ENCODE measurements at regions not wholly inside any gene's neighbourhood (a gene's known extent, or its start where the extent isn't known, plus 50 kb on each side); places are given as distances from the start of the nearest gene placed in this dataset.

- no peak for ATAC-seq (ENCODE audit: insufficient read depth, low read depth)
- H3K36me3 ChIP-seq (ENCODE audit: insufficient read depth, low read length): no peaks in the 10 kb centered on the region
Observed at GRCh38 chr5:58011301-58011700, 448.6 kb downstream of the PLK2 start.

DNA sequence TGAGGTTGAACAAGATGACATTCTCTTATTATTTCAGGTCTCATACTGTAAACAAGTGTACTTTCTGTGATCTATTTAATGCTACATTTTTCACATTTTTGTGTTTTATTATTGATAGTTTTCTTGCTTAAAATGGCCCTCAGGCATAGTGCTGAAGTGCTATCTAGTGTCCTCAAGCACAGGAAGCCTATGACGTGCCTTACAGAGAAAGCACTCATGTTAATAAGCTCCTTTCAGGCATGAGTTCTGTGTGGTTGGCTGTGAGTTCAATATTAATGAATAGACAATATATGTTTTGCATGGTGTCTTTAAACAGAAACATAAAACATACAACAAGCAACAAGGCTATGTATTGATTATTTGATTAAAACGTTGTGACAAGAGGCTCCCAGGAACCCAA is 450.1 kb downstream of the PLK2 start:
- no peak overlapping the region for H2AFZ ChIP-seq (ENCODE audit: low read depth, low read length)
- H3K27me3 ChIP-seq (ENCODE audit: insufficient read depth, low read length, poor library complexity): no peaks in the 10 kb centered on the region
- no peaks in the 10 kb centered on the region for H4K20me1 ChIP-seq (ENCODE audit: insufficient read depth, low read length)
- TF ChIP-seq CTCF (IDR thresholded peaks at IDR 0.05; ENCODE audit: borderline replicate concordance, extremely low read depth, low read length, poor library complexity, severe bottlenecking): no peak
- no peak for TF ChIP-seq EZH2 (IDR thresholded peaks at IDR 0.05; ENCODE audit: borderline replicate concordance, low read depth, low read length, severe bottlenecking)
- no peak overlapping the region for H3K4me3 ChIP-seq (ENCODE audit: low read depth in 1 of 2, low read length in 2 of 2)
- no peak overlapping the region for H3K27ac ChIP-seq (ENCODE audit: low read length)
- no peak overlapping the region for H3K9ac ChIP-seq (ENCODE audit: low read depth, low read length)
- no peaks in the 10 kb centered on the region for H3K36me3 ChIP-seq (ENCODE audit: insufficient read depth, low read length)
- no peaks in the 10 kb centered on the region for H3K4me1 ChIP-seq (ENCODE audit: insufficient read depth, low read length)
- DNase-seq: no peak
- H3K9me3 ChIP-seq (ENCODE audit: insufficient read depth, low read length, severe bottlenecking): no peaks in the 10 kb centered on the region
- H3K4me2 ChIP-seq (ENCODE audit: insufficient read depth, low read length): no peak overlapping the region
- no peak for ATAC-seq (ENCODE audit: insufficient read depth, low read depth)
- no peaks in the 10 kb centered on the region for H3K79me2 ChIP-seq (ENCODE audit: insufficient read depth, low read length)

More at GRCh38 chr5:58011301-58011700, 448.6 kb downstream of the PLK2 start:
- H3K79me2 ChIP-seq (ENCODE audit: insufficient read depth, low read length): no peaks in the 10 kb centered on the region
- H3K4me1 ChIP-seq (ENCODE audit: insufficient read depth, low read length): no peaks in the 10 kb centered on the region
- TF ChIP-seq CTCF (IDR thresholded peaks at IDR 0.05; ENCODE audit: borderline replicate concordance, extremely low read depth, low read length, poor library complexity, severe bottlenecking) (no peak), EZH2 (IDR thresholded peaks at IDR 0.05; ENCODE audit: borderline replicate concordance, low read depth, low read length, severe bottlenecking) (no peak)
- H3K4me2 ChIP-seq (ENCODE audit: insufficient read depth, low read length): no peak overlapping the region
- H2AFZ ChIP-seq (ENCODE audit: low read depth, low read length): no peak overlapping the region
- no peak overlapping the region for H3K4me3 ChIP-seq (ENCODE audit: low read depth in 1 of 2, low read length in 2 of 2)
- no peaks in the 10 kb centered on the region for H3K27me3 ChIP-seq (ENCODE audit: insufficient read depth, low read length, poor library complexity)
- no peaks in the 10 kb centered on the region for H4K20me1 ChIP-seq (ENCODE audit: insufficient read depth, low read length)
- H3K9ac ChIP-seq (ENCODE audit: low read depth, low read length): no peak overlapping the region
- no peak for DNase-seq
- H3K27ac ChIP-seq (ENCODE audit: low read length): no peak overlapping the region
- no peaks in the 10 kb centered on the region for H3K9me3 ChIP-seq (ENCODE audit: insufficient read depth, low read length, severe bottlenecking)

DNA sequence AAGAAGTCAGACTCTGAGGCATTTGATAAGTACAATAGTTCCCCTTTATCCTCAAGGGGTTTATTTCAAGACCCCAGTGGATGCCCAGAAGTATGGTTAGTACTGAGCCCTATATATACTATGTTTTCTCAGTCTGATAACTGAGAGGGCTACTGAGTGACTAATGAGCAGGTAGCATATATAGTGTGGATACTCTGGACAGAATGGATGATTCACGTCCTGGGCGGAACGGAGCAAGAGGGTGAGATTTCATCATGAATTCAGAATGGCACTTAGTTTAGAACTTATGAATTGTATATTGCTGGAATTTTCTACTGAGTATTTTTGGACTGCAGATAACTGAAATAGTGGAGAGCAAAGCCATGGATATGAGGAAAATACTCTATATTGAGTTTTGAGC is 457.6 kb downstream of the PLK2 start:
- H3K27me3 ChIP-seq (ENCODE audit: insufficient read depth, low read length, poor library complexity): no peaks in the 10 kb centered on the region
- H3K4me3 ChIP-seq (ENCODE audit: low read depth in 1 of 2, low read length in 2 of 2): no peak overlapping the region
- no peak overlapping the region for H3K4me2 ChIP-seq (ENCODE audit: insufficient read depth, low read length)
- TF ChIP-seq CTCF (IDR thresholded peaks at IDR 0.05; ENCODE audit: borderline replicate concordance, extremely low read depth, low read length, poor library complexity, severe bottlenecking) (no peak), EZH2 (IDR thresholded peaks at IDR 0.05; ENCODE audit: borderline replicate concordance, low read depth, low read length, severe bottlenecking) (no peak)
- no peak overlapping the region for H2AFZ ChIP-seq (ENCODE audit: low read depth, low read length)
- ATAC-seq (ENCODE audit: insufficient read depth, low read depth) (no peak), DNase-seq (no peak)
- no peak overlapping the region for H3K27ac ChIP-seq (ENCODE audit: low read length)
- H3K79me2 ChIP-seq (ENCODE audit: insufficient read depth, low read length): no peaks in the 10 kb centered on the region
- H4K20me1 ChIP-seq (ENCODE audit: insufficient read depth, low read length): no peaks in the 10 kb centered on the region
- H3K9ac ChIP-seq (ENCODE audit: low read depth, low read length): no peak overlapping the region
- no peaks in the 10 kb centered on the region for H3K9me3 ChIP-seq (ENCODE audit: insufficient read depth, low read length, severe bottlenecking)
- H3K4me1 ChIP-seq (ENCODE audit: insufficient read depth, low read length): no peaks in the 10 kb centered on the region
- no peaks in the 10 kb centered on the region for H3K36me3 ChIP-seq (ENCODE audit: insufficient read depth, low read length)

- no peaks in the 10 kb centered on the region for H3K4me1 ChIP-seq (ENCODE audit: insufficient read depth, low read length)
- ATAC-seq (ENCODE audit: insufficient read depth, low read depth): no peak
- no peak for TF ChIP-seq CTCF (IDR thresholded peaks at IDR 0.05; ENCODE audit: borderline replicate concordance, extremely low read depth, low read length, poor library complexity, severe bottlenecking)
- no peak for TF ChIP-seq EZH2 (IDR thresholded peaks at IDR 0.05; ENCODE audit: borderline replicate concordance, low read depth, low read length, severe bottlenecking)
Observed at GRCh38 chr5:57993866-57994265, 466.0 kb downstream of the PLK2 start.

More at GRCh38 chr5:57993866-57994265, 466.0 kb downstream of the PLK2 start:
- H3K79me2 ChIP-seq (ENCODE audit: insufficient read depth, low read length): no peaks in the 10 kb centered on the region
- no peak overlapping the region for H3K4me3 ChIP-seq (ENCODE audit: low read depth in 1 of 2, low read length in 2 of 2)
- no peaks in the 10 kb centered on the region for H3K36me3 ChIP-seq (ENCODE audit: insufficient read depth, low read length)
- no peak overlapping the region for H3K9ac ChIP-seq (ENCODE audit: low read depth, low read length)
- no peaks in the 10 kb centered on the region for H3K9me3 ChIP-seq (ENCODE audit: insufficient read depth, low read length, severe bottlenecking)
- H4K20me1 ChIP-seq (ENCODE audit: insufficient read depth, low read length): no peaks in the 10 kb centered on the region
- H2AFZ ChIP-seq (ENCODE audit: low read depth, low read length): no peak overlapping the region
- DNase-seq: no peak
- no peak overlapping the region for H3K27ac ChIP-seq (ENCODE audit: low read length)
- no peaks in the 10 kb centered on the region for H3K27me3 ChIP-seq (ENCODE audit: insufficient read depth, low read length, poor library complexity)
- no peak overlapping the region for H3K4me2 ChIP-seq (ENCODE audit: insufficient read depth, low read length)
